ENCODE measurements at regions not wholly inside any gene's neighbourhood (a gene's known extent, or its start where the extent isn't known, plus 50 kb on each side); places are given as distances from the start of the nearest gene placed in this dataset.
A peak's percentile ranks its signal among the peaks of the same experiment; 100 is the strongest.
"Not testable (repeated sequence)": the region's sequence is repeated elsewhere in the genome, so short reads cannot be mapped to it uniquely, and the experiment has no call there.

- H3K36me3 Mint-ChIP-seq (ENCODE audit: insufficient read depth); H3K9me3 Mint-ChIP-seq (ENCODE audit: low read depth); H3K27me3 Mint-ChIP-seq; H3K27ac Mint-ChIP-seq; DNase-seq (ENCODE audit: low spot score, unreplicated experiment); H3K4me1 Mint-ChIP-seq (ENCODE audit: low read depth); H3K4me3 Mint-ChIP-seq (ENCODE audit: low read depth): not testable (repeated sequence)
- peak; percentile 37 for TF ChIP-seq CTCF (IDR thresholded peaks at IDR 0.05; ENCODE audit: unreplicated experiment)
Observed at GRCh38 chr15:84505552-84505951, 95.3 kb upstream of the ZSCAN2 start.

GRCh38 chr15:84512324-84512723, 88.5 kb upstream of the ZSCAN2 start:
- not testable (repeated sequence) for H3K27me3 Mint-ChIP-seq; DNase-seq (ENCODE audit: low spot score, unreplicated experiment); H3K9me3 Mint-ChIP-seq (ENCODE audit: low read depth); H3K36me3 Mint-ChIP-seq (ENCODE audit: insufficient read depth); H3K27ac Mint-ChIP-seq; H3K4me3 Mint-ChIP-seq (ENCODE audit: low read depth); H3K4me1 Mint-ChIP-seq (ENCODE audit: low read depth)

DNA sequence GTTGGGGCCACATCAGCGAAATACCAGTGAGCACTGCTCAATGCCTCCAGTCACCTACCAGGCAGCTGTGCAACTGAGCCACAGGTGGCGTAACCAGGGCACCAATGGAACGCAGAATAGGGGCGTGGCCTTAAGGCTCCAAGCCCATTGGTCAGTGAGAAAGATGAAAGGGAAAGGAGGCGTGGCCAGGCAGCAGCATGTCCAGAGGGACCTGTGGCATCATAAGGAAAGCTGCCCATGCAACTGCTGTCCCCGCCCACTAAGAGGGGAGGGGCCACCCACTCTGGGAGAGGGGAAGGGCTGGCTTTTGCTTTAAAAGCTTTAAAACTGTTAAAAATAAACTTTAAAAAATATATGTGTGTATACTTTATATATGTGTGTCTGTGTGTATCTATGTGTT, 84.0 kb upstream of the ZSCAN2 start:
- H3K36me3 Mint-ChIP-seq (ENCODE audit: insufficient read depth); H3K4me3 Mint-ChIP-seq (ENCODE audit: low read depth); H3K4me1 Mint-ChIP-seq (ENCODE audit: low read depth); H3K9me3 Mint-ChIP-seq (ENCODE audit: low read depth); H3K27me3 Mint-ChIP-seq; H3K27ac Mint-ChIP-seq: not testable (repeated sequence)
- peak; percentile 16 for DNase-seq (ENCODE audit: low spot score, unreplicated experiment)

DNA sequence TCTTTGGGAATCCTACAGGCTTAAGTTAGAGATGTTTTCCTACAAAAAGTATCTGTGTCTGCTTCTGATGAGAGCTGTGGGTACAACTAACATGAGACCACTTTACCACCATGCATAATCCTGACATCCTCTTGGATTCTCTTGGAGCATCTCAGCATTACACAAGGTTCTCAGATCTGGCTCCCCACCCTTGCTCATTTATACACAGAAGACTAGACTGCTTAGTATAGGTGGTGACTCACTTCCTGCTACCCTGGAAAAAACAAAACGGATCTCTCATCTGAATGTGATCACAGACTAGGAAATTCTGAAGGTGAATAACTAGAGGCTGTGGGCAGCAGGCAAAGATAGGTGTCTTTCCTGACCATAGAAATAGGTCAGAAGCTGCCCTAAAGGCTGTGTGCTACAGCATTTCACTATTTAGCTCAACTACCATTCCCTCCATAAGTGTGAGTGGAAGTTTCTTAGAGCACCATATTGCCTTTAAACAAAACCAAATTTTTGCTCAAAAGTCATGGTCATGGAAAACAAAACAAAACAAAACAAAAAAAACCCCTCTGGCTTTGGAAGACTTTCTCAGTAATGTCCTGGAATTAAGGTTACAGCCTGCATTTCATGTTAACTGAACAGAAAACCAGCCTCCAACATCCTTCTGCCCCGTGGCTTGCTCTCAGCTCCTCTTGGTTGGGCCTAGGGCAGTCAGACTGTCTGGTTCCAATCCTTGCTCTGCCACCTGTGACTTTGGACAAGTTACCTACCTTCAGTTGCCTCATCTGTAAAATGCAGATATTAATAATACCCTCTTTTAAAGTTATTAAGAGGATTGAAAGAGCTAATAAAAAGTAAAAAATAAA, 75.1 kb upstream of the ZSCAN2 start:
- not testable (repeated sequence) for H3K36me3 Mint-ChIP-seq (ENCODE audit: insufficient read depth)

DNA sequence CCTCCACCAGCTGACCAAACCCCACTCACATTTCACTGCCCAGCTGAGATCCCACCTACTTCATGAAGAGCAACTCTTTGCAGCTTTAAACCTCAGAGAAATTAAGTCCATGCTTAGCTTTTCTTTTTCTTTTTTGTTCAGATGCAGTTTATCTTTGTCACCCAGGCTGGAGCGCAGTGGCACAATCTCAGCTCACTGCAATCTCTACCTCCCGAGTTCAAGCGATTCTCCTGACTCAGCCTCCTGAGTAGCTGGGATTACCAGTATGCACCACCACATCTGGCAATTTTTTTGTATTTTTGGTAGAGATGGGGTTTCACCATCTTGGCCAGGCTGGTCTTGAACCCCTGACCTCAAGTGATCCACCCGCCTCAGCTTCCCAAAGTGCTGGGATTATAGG, 70.1 kb upstream of the ZSCAN2 start:
- H3K36me3 Mint-ChIP-seq (ENCODE audit: insufficient read depth); H3K27me3 Mint-ChIP-seq; DNase-seq (ENCODE audit: low spot score, unreplicated experiment); H3K9me3 Mint-ChIP-seq (ENCODE audit: low read depth); H3K4me3 Mint-ChIP-seq (ENCODE audit: low read depth): not testable (repeated sequence)
- Mint-ChIP-seq H3K4me1 (ENCODE audit: low read depth) (peaks cover 19% of the 10 kb centered on the region), H3K27ac (peak overlapping the region; percentile 6)

More for the DNA sequence above, 75.1 kb upstream of the ZSCAN2 start:
- H3K4me3 Mint-ChIP-seq (ENCODE audit: low read depth); DNase-seq (ENCODE audit: low spot score, unreplicated experiment); H3K27me3 Mint-ChIP-seq; H3K9me3 Mint-ChIP-seq (ENCODE audit: low read depth); H3K27ac Mint-ChIP-seq; H3K4me1 Mint-ChIP-seq (ENCODE audit: low read depth): not testable (repeated sequence)

DNA sequence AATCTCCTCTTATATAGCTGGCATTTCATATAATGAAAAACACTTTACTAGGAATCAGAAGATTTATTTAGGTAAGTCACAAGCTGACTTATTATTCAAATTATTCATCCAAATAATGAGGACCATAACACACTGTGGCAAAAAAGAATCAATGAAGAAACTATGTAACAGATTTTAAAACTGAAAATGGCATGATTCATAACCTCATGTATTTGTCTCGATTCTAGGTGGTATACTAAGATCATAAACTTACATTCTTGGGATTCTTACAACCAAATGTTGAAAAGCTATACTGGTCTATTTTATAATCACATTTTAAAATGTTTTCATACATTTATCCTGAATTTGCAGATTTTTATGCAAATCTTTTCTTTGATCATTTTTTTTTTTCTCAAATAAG, 69.6 kb upstream of the ZSCAN2 start:
- not testable (repeated sequence) for H3K27me3 Mint-ChIP-seq; DNase-seq (ENCODE audit: low spot score, unreplicated experiment); H3K36me3 Mint-ChIP-seq (ENCODE audit: insufficient read depth); H3K9me3 Mint-ChIP-seq (ENCODE audit: low read depth); H3K27ac Mint-ChIP-seq; H3K4me3 Mint-ChIP-seq (ENCODE audit: low read depth)
- peaks cover 19% of the 10 kb centered on the region for H3K4me1 Mint-ChIP-seq (ENCODE audit: low read depth)

GRCh38 chr15:84531709-84532367, 69.0 kb upstream of the ZSCAN2 start:
- not testable (repeated sequence) for H3K36me3 Mint-ChIP-seq (ENCODE audit: insufficient read depth); H3K9me3 Mint-ChIP-seq (ENCODE audit: low read depth); H3K4me3 Mint-ChIP-seq (ENCODE audit: low read depth); DNase-seq (ENCODE audit: low spot score, unreplicated experiment); H3K27me3 Mint-ChIP-seq
- H3K27ac Mint-ChIP-seq, result peak overlapping the region; percentile 84
- TF ChIP-seq CTCF (IDR thresholded peaks at IDR 0.05; ENCODE audit: unreplicated experiment), result peak; percentile 21
- peaks cover 19% of the 10 kb centered on the region for H3K4me1 Mint-ChIP-seq (ENCODE audit: low read depth)

DNA sequence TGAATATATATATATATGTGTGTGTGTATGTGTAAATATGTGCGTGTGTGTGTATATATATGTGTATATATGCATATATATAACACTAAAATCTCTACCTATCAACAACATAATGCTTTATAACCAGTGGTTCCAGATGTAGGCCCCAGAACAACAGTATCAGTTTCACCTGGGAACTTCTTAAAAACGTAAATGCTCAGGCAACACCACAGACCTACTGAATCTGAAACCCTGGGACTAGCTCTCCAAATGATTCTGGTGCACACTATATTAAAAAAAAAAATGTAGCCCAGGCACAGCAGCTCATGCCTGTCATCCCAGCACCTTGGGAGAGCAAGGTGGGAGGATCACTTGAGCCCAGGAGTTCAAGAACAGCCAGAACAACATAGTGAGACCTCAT, 67.1 kb upstream of the ZSCAN2 start:
- H3K9me3 Mint-ChIP-seq (ENCODE audit: low read depth); H3K27me3 Mint-ChIP-seq; H3K27ac Mint-ChIP-seq; H3K36me3 Mint-ChIP-seq (ENCODE audit: insufficient read depth); DNase-seq (ENCODE audit: low spot score, unreplicated experiment); H3K4me3 Mint-ChIP-seq (ENCODE audit: low read depth): not testable (repeated sequence)
- H3K4me1 Mint-ChIP-seq (ENCODE audit: low read depth), result peaks cover 19% of the 10 kb centered on the region

- Mint-ChIP-seq H3K27ac (peak overlapping the region; percentile 41), H3K4me1 (ENCODE audit: low read depth) (peaks cover 19% of the 10 kb centered on the region)
- not testable (repeated sequence) for DNase-seq (ENCODE audit: low spot score, unreplicated experiment); H3K27me3 Mint-ChIP-seq; H3K36me3 Mint-ChIP-seq (ENCODE audit: insufficient read depth); H3K9me3 Mint-ChIP-seq (ENCODE audit: low read depth); H3K4me3 Mint-ChIP-seq (ENCODE audit: low read depth)
Observed at GRCh38 chr15:84534561-84535235, 66.1 kb upstream of the ZSCAN2 start.

- not testable (repeated sequence) for H3K27ac Mint-ChIP-seq; H3K4me3 Mint-ChIP-seq (ENCODE audit: low read depth); H3K27me3 Mint-ChIP-seq; DNase-seq (ENCODE audit: low spot score, unreplicated experiment); H3K4me1 Mint-ChIP-seq (ENCODE audit: low read depth); H3K9me3 Mint-ChIP-seq (ENCODE audit: low read depth)
- H3K36me3 Mint-ChIP-seq (ENCODE audit: insufficient read depth), result peaks cover 12% of the 10 kb centered on the region
Observed at GRCh38 chr15:84536181-84536580, 64.6 kb upstream of the ZSCAN2 start.

DNA sequence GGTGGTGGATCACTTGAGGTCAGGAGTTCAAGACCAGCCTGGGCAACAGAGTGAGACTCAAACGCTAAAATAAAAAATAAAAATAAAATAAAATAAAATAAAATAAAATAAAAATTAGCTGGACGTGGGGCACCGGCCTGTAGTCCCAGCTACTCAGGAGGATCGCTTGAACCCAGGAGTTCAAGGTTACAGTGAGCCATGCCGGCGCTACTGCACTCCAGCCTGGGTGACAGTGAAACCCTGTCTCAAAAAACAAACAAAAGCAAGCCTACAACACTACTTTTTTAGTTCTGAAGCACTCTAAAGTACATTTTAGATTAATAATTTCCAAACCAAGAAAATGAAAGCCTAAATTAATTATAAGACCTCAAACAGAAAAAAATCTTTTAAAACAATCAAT, 56.2 kb upstream of the ZSCAN2 start:
- not testable (repeated sequence) for H3K9me3 Mint-ChIP-seq (ENCODE audit: low read depth); H3K27me3 Mint-ChIP-seq; H3K27ac Mint-ChIP-seq; DNase-seq (ENCODE audit: low spot score, unreplicated experiment); H3K4me1 Mint-ChIP-seq (ENCODE audit: low read depth); H3K4me3 Mint-ChIP-seq (ENCODE audit: low read depth)
- H3K36me3 Mint-ChIP-seq (ENCODE audit: insufficient read depth), result peaks cover 20% of the 10 kb centered on the region

Data from progenitor cell of endocrine pancreas (in vitro differentiated cells).